Activated T-helper 1 cell treated with anti-CD3 and anti-CD28 coated beads, Interleukin-12 subunit alpha, Interleukin-12 subunit beta, Interleukin-2, Interleukin-4 antibody, amounts not matched to agents 30 ng/mL and 10 ng/mL and 1 ng/mL, durations not matched to agents 14 hours and 24 hours and 36 hours (primary cell): ENCODE measurements at regions not wholly inside any gene's neighbourhood (a gene's known extent, or its start where the extent isn't known, plus 50 kb on each side); places are given as distances from the start of the nearest gene placed in this dataset.
"Not testable (repeated sequence)": the region's sequence is repeated elsewhere in the genome, so short reads cannot be mapped to it uniquely, and the experiment has no call there.

Source experiments
- DNase-seq: peaks from one replicate; pipeline ENCODE4 v3.0.0; 2021; ENCODE audit warnings: low spot score
- H3K27ac Mint-ChIP-seq: one replicate; pipeline ENCODE4 v1.8.0; 2021; ENCODE audit warnings: mild to moderate bottlenecking, mixed read lengths
- H3K27me3 Mint-ChIP-seq: one replicate; pipeline ENCODE4 v1.8.0; 2022; ENCODE audit warnings: mild to moderate bottlenecking, moderate library complexity, mixed read lengths; ENCODE audit not compliant: insufficient read depth
- H3K36me3 Mint-ChIP-seq: one replicate; pipeline ENCODE4 v1.8.0; 2021; ENCODE audit warnings: low read depth, mixed read lengths
- H3K4me1 Mint-ChIP-seq: one replicate; pipeline ENCODE4 v1.8.0; 2021; ENCODE audit warnings: low read depth, mixed read lengths
- H3K4me3 Mint-ChIP-seq: one replicate; pipeline ENCODE4 v1.8.0; 2021; ENCODE audit warnings: mild to moderate bottlenecking, moderate library complexity, mixed read lengths
- H3K9me3 Mint-ChIP-seq: one replicate; pipeline ENCODE4 v1.8.0; 2021; ENCODE audit warnings: mixed read lengths
- intact Hi-C: fragments of 100-400 bp; cut with micrococcal nuclease; formaldehyde crosslinking; loops from one replicate; pipeline ENCODE4 v1.15.1; 2024

- H3K4me3 Mint-ChIP-seq: no peak overlapping the region
- no peak for DNase-seq
- no peaks in the 10 kb centered on the region for H3K4me1 Mint-ChIP-seq
- H3K36me3 Mint-ChIP-seq: no peaks in the 10 kb centered on the region
- intact Hi-C loops: no loop called here
- H3K9me3 Mint-ChIP-seq: no peaks in the 10 kb centered on the region
- no peak overlapping the region for H3K27ac Mint-ChIP-seq
- H3K27me3 Mint-ChIP-seq: no peaks in the 10 kb centered on the region
Observed at GRCh38 chr6:93902517-93902916, 483.2 kb upstream of the EPHA7 start.

GRCh38 chr6:93900142-93900541 lies 480.8 kb upstream of the EPHA7 start:
- H3K27me3 Mint-ChIP-seq: no peaks in the 10 kb centered on the region
- no peak overlapping the region for H3K27ac Mint-ChIP-seq
- no peaks in the 10 kb centered on the region for H3K9me3 Mint-ChIP-seq
- DNase-seq: no peak
- no peaks in the 10 kb centered on the region for H3K4me1 Mint-ChIP-seq
- H3K36me3 Mint-ChIP-seq: no peaks in the 10 kb centered on the region
- intact Hi-C loops: no loop called here
- no peak overlapping the region for H3K4me3 Mint-ChIP-seq

GRCh38 chr6:93896081-93896480 lies 476.7 kb upstream of the EPHA7 start:
- no peaks in the 10 kb centered on the region for H3K36me3 Mint-ChIP-seq
- no peaks in the 10 kb centered on the region for H3K4me1 Mint-ChIP-seq
- intact Hi-C loops: no loop called here
- no peak overlapping the region for H3K4me3 Mint-ChIP-seq
- no peaks in the 10 kb centered on the region for H3K9me3 Mint-ChIP-seq
- H3K27ac Mint-ChIP-seq: no peak overlapping the region
- no peaks in the 10 kb centered on the region for H3K27me3 Mint-ChIP-seq
- no peak for DNase-seq

GRCh38 chr6:93894521-93894920 lies 475.2 kb upstream of the EPHA7 start:
- H3K9me3 Mint-ChIP-seq: no peaks in the 10 kb centered on the region
- H3K27me3 Mint-ChIP-seq: no peaks in the 10 kb centered on the region
- H3K36me3 Mint-ChIP-seq: no peaks in the 10 kb centered on the region
- no peak overlapping the region for H3K27ac Mint-ChIP-seq
- intact Hi-C loops: no loop called here
- DNase-seq: no peak
- no peaks in the 10 kb centered on the region for H3K4me1 Mint-ChIP-seq
- H3K4me3 Mint-ChIP-seq: no peak overlapping the region

GRCh38 chr6:93889713-93890112 lies 470.4 kb upstream of the EPHA7 start:
- intact Hi-C loops: no loop called here

GRCh38 chr6:93886416-93886815 lies 467.1 kb upstream of the EPHA7 start:
- DNase-seq: no peak
- no peak overlapping the region for H3K4me3 Mint-ChIP-seq
- H3K4me1 Mint-ChIP-seq: no peaks in the 10 kb centered on the region
- intact Hi-C loops: no loop called here
- no peaks in the 10 kb centered on the region for H3K36me3 Mint-ChIP-seq
- no peaks in the 10 kb centered on the region for H3K27me3 Mint-ChIP-seq
- no peaks in the 10 kb centered on the region for H3K9me3 Mint-ChIP-seq
- no peak overlapping the region for H3K27ac Mint-ChIP-seq

More at GRCh38 chr6:93889713-93890112, 470.4 kb upstream of the EPHA7 start:
- no peaks in the 10 kb centered on the region for H3K27me3 Mint-ChIP-seq
- no peak for DNase-seq
- no peaks in the 10 kb centered on the region for H3K9me3 Mint-ChIP-seq
- H3K27ac Mint-ChIP-seq: no peak overlapping the region
- no peak overlapping the region for H3K4me3 Mint-ChIP-seq
- no peaks in the 10 kb centered on the region for H3K4me1 Mint-ChIP-seq
- H3K36me3 Mint-ChIP-seq: no peaks in the 10 kb centered on the region

GRCh38 chr6:93859971-93860370 lies 440.6 kb upstream of the EPHA7 start:
- Mint-ChIP-seq H3K36me3 (no peaks in the 10 kb centered on the region), H3K27ac (no peak overlapping the region), H3K4me3 (no peak overlapping the region), H3K27me3 (no peaks in the 10 kb centered on the region), H3K9me3 (no peaks in the 10 kb centered on the region), H3K4me1 (no peaks in the 10 kb centered on the region)
- intact Hi-C loops: no loop called here
- no peak for DNase-seq

GRCh38 chr6:93858213-93858612 lies 438.9 kb upstream of the EPHA7 start:
- Mint-ChIP-seq H3K9me3 (no peaks in the 10 kb centered on the region), H3K4me3 (no peak overlapping the region), H3K4me1 (no peaks in the 10 kb centered on the region), H3K27ac (no peak overlapping the region), H3K36me3 (no peaks in the 10 kb centered on the region), H3K27me3 (no peaks in the 10 kb centered on the region)
- no peak for DNase-seq
- intact Hi-C loops: no loop called here

GRCh38 chr6:93849857-93850256 lies 430.5 kb upstream of the EPHA7 start:
- intact Hi-C loops: no loop called here
- Mint-ChIP-seq H3K4me3 (no peak overlapping the region), H3K27ac (no peak overlapping the region), H3K36me3 (no peaks in the 10 kb centered on the region), H3K9me3 (no peaks in the 10 kb centered on the region), H3K4me1 (no peaks in the 10 kb centered on the region), H3K27me3 (no peaks in the 10 kb centered on the region)
- no peak for DNase-seq

- H3K27me3 Mint-ChIP-seq: no peaks in the 10 kb centered on the region
Observed at GRCh38 chr6:93848031-93848742, 428.8 kb upstream of the EPHA7 start.

GRCh38 chr6:93842178-93842577 lies 422.8 kb upstream of the EPHA7 start:
- Mint-ChIP-seq H3K4me3 (no peak overlapping the region), H3K27me3 (no peaks in the 10 kb centered on the region), H3K9me3 (peaks cover 7% of the 10 kb centered on the region), H3K4me1 (no peaks in the 10 kb centered on the region), H3K27ac (no peak overlapping the region), H3K36me3 (no peaks in the 10 kb centered on the region)
- no peak for DNase-seq
- intact Hi-C loops: no loop called here

More at GRCh38 chr6:93848031-93848742, 428.8 kb upstream of the EPHA7 start:
- Mint-ChIP-seq H3K36me3 (no peaks in the 10 kb centered on the region), H3K9me3 (peaks cover under 1% of the 10 kb centered on the region), H3K27ac (no peak overlapping the region), H3K4me3 (no peak overlapping the region), H3K4me1 (no peaks in the 10 kb centered on the region)
- intact Hi-C loops: no loop called here
- no peak for DNase-seq

- H3K27ac Mint-ChIP-seq, H3K36me3 Mint-ChIP-seq, H3K9me3 Mint-ChIP-seq, H3K27me3 Mint-ChIP-seq, intact Hi-C loops, DNase-seq, H3K4me1 Mint-ChIP-seq, H3K4me3 Mint-ChIP-seq: not testable (repeated sequence)
Observed at GRCh38 chr6:93835451-93836145, 416.2 kb upstream of the EPHA7 start.

- not testable (repeated sequence) for H3K4me1 Mint-ChIP-seq, DNase-seq, H3K27me3 Mint-ChIP-seq
Observed at GRCh38 chr6:93835026-93835425, 415.7 kb upstream of the EPHA7 start.

More at GRCh38 chr6:93835026-93835425, 415.7 kb upstream of the EPHA7 start:
- H3K4me3 Mint-ChIP-seq, H3K27ac Mint-ChIP-seq, H3K36me3 Mint-ChIP-seq, H3K9me3 Mint-ChIP-seq, intact Hi-C loops: not testable (repeated sequence)
